GM19468 (cell line): ENCODE measurements at regions not wholly inside any gene's neighbourhood (a gene's known extent, or its start where the extent isn't known, plus 50 kb on each side); places are given as distances from the start of the nearest gene placed in this dataset.

Experiments used
- ATAC-seq: cut with Tn5 transposase; IDR thresholded peaks from one replicate; pipeline ENCODE4 v1.9.1; 2021; ENCODE audit warnings: mild to moderate bottlenecking, moderate library complexity, moderate number of reproducible peaks; ENCODE audit not compliant: unreplicated experiment; ENCODE audit errors: extremely low read depth

DNA sequence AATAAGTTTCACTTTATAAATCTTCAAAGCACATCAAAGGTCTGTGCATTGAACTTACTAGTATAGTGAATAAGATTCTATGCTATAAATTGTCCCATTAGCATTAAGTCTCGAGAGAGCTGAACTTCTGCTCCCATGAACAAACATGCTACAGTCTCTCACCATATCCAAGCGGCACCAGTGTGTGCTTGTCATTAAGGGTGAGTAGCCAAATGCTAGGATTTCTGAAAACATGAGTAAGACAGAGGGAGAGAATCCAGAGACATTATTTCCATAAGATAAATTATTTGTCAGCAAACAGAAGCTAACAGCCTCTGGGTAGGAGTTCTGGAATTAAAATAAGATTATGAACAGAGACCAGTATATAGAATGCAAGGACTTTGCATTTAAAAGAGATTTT, 2882.5 kb downstream of the PCDH9 start:
- no peak for ATAC-seq

DNA sequence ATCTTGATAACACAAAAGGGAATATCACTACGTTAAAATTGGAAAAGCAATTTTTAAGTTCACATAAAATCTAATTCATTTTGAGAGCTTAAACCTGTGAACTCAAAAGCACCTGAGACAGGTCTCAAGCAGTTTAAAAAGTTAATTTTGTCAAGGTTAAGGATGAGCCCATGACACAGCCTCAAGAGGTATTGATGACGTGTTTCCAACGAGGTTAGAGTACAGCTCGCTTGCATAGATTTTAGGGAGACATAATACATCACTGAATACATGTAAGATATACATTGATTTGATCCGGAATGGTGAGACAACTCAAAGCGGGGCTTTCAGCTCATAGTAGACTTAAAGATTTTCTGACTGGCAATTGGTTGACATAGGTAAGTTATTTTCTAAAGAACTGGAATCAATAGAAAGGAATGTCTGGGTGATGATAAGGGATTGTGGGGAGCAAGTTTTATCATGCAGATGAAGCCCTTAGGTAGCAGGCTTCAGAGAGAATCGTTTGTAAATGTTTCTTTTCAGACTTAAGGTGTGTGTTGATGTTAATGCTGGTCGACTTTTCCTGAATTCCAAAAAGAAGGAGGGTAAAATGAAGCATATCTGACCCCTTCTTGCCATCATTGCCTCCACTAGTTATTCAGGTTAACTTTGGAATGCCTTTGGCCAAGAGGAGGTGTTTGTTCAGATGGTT, 2890.6 kb downstream of the PCDH9 start:
- ATAC-seq, result no peak

DNA sequence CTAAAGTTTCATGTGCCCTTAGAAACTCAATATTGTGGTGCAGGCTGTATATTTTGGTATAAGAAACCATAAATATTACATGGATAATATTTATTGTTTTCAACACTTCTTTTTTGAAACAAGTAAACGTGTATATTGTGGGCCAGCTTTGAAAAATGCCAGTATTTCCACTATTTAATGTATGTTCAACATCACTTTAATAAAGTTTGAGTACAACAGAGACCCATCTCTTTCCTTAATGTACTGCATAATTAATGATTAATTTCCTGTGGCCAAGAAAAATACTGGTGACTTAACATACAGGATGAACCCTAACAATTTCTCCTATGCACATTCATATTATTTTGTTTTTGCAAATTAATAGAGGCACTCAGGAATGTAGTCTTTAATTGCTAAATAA, 2891.5 kb downstream of the PCDH9 start:
- no peak for ATAC-seq

DNA sequence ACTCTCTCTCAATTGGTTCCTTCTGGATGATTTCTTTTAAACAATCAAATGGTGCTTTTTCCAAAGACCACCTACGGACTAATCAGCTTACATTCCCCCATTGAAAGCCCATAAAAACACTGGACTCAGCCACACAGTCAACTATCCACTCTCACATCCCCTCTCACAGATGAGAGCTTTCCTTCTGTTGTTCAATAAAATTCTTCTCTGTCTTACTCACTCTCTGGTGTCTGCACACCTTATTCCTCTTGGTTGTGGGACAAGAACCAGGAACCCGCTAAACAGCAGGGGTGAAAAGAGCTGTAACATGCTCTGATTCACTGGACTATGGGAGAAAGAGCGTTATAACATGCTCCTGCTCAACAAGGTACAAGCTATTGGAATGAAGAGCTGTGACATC, 2896.2 kb downstream of the PCDH9 start:
- ATAC-seq, result no peak

DNA sequence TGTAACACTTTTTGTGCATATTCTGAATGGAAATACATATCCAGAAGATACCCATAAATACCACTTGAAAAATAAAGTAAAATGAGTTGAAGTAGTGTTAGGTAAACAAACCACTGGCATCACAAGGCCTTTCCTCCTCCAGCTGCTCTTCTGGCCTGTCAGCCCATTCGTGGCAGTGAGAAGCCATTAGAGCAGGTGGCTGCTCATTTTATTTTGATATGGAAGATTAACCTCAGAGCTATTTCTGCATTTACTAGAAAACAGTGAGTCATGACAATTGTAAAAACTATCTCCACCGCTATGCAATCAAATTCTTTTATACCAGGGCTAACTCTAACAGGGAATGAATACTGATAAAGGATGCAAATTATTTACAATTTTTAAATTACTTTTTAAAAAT, 2898.1 kb downstream of the PCDH9 start:
- ATAC-seq, result no peak

DNA sequence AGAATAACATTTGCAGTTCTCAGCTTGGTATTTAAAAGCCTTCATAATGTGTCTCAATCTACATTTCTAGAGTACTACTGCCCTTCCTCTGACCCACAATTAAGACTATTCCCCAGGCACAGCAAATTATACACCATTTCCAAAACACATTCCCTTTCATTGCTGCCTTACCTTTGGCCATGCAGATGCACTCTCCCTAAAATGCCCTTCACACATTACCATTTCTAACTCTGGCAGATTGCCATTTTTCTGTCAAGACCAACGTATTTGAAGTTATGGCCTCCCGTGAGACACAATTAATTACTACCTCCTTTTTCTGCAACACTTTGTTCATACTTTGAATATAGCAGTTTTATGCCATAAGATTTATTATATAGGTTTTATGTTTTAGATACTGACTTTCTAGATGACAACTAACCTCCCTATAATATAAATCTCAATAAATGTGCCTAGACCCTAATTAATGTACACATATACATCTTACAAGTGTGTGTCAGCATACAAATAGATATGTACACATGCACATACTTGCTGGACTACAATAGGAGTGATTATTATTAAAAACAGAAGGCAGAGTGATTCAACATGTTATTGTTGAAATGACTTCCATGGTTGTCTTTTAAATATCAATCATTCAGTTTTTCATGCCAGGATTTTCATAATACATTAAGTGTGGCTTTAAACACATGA, 2902.5 kb downstream of the PCDH9 start:
- ATAC-seq, result no peak

DNA sequence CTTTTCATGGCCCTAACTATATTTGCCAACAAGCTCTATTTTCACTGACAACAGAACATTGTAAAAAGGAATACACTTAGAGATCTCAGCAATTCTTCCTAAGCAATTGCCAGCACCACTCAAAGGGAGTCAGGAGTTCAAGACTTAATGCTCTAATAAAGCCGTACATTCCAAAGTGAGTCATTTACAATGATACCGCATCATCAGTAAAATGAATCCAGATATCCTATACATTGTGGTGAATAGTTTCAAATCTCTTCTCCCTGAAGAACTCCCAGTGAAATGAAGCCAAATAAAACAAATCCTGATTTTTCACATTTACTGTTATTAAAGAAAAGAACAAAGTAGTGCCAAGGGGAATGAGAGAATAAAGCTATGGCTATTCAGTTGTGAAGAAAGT, 2898.7 kb upstream of the PCDH20 start:
- no peak for ATAC-seq

DNA sequence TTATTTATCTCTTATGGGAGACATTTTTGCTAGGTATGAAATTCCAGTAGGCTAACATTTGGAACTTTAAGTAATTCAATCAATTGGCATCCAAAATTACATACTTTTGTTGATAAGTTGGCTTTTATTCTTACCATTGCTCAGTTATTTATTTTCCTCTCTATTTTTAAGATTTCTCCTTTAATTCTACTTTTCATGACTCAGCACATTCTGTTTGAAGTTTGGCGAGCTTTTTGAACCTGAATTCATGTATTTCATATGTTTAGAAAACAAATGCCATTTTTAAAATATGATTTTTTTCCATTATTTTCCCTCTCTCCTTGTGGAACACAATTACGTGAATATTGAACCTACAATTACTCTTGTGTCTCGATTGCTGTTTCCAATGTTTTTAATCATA, 2896.3 kb upstream of the PCDH20 start:
- no peak for ATAC-seq

DNA sequence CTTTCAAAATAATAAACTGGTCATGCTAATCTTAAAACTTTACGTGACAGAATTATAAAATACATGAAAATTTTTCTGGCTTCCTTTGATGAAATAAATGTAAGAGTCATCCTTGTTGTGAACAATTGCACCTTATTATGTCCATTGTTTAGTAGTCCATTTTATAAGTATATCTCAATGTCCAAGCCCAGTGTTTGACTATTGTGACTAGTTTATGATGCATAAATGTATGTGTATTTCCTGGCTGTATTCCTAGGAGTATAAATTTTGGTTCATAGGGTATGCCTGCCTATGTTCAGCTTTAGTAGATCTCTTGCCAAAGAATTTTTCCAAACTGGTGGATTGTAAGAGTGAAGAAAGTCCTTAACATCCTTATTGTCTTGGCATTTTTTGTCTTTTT, 2895.5 kb upstream of the PCDH20 start:
- ATAC-seq, result no peak

DNA sequence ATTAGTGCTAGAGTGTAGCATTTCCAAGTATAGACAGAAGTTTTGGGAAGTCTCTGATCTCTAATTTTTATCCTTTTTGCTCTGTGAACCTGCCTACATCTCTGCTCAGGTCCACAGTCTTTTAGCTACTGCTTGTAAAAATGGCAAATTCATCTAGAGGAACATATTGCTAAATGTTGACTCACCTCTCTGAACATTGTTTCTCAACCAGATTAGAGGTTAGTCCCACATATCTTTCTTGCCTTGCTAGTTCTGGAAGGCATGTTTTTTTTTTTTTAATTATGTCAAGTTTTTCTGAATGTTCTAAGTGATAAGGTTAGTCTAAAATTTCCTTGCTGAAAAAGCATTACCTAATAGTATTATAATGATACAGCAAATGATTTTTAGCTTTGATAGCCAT, 2889.6 kb upstream of the PCDH20 start:
- no peak for ATAC-seq

DNA sequence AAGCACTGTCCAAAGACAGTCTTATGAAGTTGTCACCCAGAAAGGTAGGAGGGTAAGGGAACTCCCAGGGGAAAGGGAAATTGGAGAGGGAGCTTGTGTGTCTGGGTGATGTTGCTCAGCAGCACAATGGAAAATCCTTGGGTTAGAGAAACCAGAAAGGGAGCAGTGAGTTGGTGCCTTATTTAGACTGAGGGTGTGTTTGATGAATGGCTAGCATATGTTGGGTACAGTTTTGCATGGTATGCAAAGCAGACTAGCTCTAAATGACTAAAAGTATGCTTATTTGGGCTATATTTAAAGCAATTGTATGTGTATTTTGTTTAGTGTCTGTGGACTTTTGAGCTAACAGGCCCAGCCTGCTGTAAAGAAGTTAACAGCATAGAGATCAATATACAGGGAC, 2884.6 kb upstream of the PCDH20 start:
- no peak for ATAC-seq

DNA sequence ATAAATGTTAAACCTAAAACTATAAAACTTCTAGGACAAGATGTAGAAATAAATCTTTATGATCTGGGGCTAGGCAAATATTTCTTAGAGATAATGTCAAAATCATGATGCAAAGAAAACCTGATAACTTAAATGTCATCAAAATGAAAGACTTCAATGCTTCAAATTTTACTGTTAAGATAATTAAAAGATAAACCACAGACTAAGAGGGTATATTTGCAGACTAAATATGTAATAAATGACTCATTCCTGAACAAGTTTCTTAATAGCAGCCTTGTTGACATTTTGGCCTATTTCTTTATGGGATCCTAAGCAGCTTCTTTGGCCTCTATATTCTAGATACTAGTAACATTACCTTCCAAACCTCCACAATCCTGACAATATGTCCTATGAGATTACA, 2878.3 kb upstream of the PCDH20 start:
- no peak for ATAC-seq

DNA sequence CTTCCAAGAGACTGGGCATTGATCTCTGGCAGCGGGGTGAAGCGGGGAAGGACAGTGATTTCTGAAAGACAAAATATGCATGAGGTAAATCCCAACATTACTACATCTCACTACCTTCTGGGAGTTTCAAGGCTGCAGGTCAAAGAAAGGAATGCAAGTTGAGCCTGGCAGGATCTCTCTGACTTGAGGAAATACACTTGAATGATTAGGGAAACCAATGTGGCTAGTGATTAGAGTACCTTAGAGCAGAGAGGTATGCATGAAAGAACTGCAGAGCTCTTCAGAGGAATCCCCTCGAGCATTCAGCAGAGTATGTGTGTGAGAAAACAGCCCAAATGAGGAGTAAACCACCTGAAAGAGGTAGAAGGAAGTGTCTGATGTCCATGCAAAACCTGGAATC, 2874.1 kb upstream of the PCDH20 start:
- no peak for ATAC-seq

DNA sequence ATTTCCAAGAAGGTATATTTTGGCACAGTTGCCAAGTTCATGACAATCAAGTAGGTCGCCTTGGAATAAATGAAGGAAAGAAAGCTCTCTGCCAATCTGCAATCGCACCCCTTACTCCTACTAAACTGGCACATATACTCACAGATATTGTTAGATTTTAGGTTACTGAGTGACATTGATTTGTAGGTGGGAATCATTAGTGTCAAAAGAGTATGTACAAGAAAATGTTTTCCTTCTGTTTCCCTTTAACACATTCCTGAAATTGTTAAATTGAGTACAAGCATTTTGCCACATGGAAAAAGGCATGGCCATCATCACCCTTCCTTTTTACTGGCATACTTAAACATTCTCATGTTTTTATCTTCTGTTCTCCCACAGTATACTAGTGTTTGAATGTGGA, 2868.3 kb upstream of the PCDH20 start:
- no peak for ATAC-seq

DNA sequence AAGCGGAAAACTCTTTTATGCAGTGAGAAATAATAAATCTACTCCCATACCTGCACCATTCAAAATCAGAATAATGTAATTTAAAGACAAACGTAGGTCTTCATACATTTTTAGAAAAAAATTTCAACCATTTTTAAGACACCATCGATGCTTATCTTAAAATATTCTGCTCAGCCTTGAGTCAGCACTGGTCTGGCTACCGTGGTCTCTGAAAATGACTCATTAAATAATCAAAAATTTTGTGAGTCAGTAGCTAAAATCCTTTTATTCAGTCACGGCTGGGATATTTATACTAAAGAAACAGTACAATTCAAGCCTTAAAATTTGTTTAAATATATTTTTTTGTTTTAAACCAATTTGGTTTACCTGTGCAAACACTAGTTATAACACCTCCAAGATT, 2862.8 kb upstream of the PCDH20 start:
- no peak for ATAC-seq

DNA sequence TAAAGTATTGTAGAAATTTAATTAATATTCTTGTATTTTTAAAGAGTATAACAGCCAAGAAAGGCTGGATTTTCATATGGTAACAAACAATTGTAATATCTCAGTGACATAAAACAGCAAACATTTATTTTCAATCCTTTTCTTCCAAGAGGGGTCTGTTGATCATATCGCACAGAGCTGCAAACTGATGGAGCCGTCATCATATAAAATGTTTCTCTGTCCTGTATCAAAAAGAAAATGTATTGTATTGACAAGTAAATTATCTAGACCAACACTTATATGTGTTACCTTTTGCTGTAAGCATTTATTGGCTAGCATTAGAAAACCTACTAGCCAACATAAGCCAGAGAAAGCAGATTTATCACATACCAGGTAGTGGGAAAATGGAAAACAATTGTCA, 2861.4 kb upstream of the PCDH20 start:
- no peak for ATAC-seq

DNA sequence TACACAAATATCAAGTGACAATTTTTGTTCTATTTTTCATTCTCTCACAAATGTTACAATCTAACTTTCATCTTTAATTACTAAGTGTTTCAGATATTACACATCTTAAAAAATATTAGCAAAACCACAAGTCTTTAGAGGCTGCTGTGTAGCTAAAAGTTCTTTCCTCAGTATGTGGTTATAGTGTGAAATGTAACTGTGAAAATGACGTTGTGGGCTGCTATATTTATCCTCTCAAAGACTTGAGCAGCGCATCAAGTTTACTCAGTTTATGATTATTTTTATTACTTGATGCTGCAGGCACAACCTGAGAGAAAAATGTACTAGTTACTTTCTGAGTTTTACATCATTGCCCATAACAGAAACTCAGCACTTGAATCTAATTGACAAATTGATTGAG, 2860.6 kb upstream of the PCDH20 start:
- no peak for ATAC-seq

DNA sequence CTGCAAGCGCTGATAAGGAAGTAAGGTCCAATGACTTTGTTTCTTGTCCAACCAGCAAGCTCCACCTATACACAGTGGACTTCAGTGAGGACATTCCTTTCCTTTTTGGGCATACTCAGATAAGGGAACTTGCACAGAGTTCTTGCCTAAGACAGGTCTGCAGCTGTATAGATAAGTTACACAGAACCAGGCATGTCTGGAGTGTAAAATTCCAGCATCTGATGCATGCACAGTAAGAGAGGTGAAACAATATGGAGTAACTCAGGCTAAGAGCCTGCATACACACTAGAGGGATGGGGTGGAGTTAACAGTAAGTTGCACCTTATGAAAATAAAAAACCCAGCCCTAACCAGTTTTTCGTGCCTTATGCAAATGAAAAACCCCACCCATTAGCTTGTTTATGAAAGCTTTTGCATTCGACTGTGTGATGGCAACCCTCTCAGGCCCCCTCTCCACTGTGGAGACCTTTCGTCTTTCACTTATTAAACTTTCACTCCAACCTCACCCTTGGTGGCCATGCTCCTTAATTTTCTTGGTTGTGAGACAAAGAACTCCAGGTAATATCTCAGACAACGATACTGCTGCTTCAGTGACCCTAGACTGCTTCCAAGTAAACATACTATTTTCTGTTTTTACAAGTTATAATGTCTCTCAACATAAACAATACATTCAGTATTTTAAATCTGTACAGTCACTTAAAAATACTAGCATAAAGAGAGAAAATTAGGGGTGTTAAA, 2859.0 kb upstream of the PCDH20 start:
- no peak for ATAC-seq

DNA sequence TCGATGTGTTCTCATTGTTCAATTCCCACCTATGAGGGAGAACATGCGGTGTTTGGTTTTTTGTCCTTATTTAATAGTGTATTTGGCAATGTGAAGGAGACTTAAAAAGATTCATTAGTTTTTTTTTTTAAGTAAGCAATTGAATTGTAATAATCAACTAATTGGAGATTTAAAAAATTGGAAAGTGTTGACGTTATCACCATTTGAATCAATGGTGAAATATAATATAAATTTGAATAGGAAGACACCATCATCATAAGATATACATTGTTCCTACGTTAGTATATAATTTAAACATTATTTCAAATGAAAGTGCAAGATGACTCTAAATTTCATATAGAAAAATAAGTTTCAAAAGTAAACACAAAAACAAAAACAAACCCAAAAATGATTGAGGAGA, 2858.1 kb upstream of the PCDH20 start:
- ATAC-seq, result no peak

DNA sequence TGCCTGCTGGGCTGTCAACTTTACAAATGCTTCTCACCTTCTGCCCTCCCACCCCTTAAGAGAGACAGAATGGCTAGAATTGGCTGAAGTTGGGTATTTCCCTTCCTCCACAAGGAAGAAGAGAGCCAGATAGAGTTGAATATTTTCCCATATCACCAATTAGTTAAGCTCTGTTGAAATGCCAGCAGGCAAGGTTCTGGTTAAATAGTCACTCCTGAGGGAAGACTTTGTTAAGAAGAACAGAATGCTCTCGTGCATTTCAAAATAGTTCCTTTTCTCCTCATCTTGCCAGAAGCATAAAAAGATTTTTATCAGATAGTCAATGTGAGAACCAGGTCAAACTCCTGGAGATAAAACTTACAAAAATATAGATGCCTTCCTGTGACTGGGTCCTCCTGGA, 2857.0 kb upstream of the PCDH20 start:
- no peak for ATAC-seq

DNA sequence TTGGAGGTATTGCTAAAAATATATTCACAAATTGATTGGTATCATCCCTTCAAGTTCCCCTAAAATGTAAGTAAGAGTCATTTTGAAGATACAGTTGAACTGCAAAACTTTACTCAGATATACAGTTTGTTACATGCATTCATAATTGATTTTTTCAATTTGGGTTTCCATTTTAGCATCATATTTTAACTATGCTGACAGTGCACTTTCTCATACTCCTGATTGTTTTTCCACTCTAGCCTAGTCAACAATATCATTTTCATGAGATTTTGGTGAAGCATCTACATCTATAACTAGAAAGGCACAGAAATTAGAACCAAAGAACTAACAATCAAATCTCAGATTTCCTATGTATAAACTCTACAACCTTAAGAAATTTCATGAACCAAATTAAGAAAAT, 2850.4 kb upstream of the PCDH20 start:
- ATAC-seq, result no peak

DNA sequence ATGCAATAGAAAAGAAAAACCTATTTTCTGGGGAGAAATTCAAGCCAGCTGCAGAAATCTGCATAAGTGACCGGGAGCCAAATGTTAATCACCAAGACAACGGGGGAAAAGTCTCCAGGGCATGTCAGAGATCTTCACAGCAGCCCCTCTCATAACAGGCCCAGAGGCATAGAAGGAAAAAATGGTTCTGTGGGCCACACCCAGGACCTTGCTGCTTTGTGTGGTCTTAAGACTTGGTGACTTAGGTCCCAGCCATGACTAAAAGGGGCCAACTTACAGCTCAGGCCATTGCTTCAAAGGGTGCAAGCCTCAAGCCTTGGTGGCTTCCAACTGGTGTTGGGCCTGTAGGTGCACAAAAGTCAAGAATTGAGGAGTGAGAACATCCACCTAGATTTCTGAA, 2847.6 kb upstream of the PCDH20 start:
- ATAC-seq, result no peak
